OCI-LY7 (cell line): ENCODE measurements at regions not wholly inside any gene's neighbourhood (a gene's known extent, or its start where the extent isn't known, plus 50 kb on each side); places are given as distances from the start of the nearest gene placed in this dataset.

Experiments
- EZH2phosphoT487 ChIP-seq: fragments of 200-600 bp; sonication (generic); IDR thresholded peaks from 2 replicates; pipeline ENCODE4 v1.6.1; 2018; ENCODE audit warnings: low read depth, borderline replicate concordance, mild to moderate bottlenecking, mixed run types, antibody characterized with exemption, low read length, moderate library complexity, mixed read lengths
- TF ChIP-seq, protein P1 (sequence below): fragments of 200-600 bp; sonication (generic); conservative IDR thresholded peaks from 2 replicates; pipeline ENCODE4 v1.5.1; 2014; ENCODE audit warnings: mild to moderate bottlenecking, antibody characterized with exemption, low read length, moderate library complexity, mixed read lengths

GRCh38 chr17:68704871-68705713 lies 103.9 kb upstream of the FAM20A start:
- TF ChIP-seq, protein P1, sequence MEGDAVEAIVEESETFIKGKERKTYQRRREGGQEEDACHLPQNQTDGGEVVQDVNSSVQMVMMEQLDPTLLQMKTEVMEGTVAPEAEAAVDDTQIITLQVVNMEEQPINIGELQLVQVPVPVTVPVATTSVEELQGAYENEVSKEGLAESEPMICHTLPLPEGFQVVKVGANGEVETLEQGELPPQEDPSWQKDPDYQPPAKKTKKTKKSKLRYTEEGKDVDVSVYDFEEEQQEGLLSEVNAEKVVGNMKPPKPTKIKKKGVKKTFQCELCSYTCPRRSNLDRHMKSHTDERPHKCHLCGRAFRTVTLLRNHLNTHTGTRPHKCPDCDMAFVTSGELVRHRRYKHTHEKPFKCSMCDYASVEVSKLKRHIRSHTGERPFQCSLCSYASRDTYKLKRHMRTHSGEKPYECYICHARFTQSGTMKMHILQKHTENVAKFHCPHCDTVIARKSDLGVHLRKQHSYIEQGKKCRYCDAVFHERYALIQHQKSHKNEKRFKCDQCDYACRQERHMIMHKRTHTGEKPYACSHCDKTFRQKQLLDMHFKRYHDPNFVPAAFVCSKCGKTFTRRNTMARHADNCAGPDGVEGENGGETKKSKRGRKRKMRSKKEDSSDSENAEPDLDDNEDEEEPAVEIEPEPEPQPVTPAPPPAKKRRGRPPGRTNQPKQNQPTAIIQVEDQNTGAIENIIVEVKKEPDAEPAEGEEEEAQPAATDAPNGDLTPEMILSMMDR, result no peak
- TF ChIP-seq EZH2phosphoT487, result no peak
